ENCODE measurements at regions not wholly inside any gene's neighbourhood (a gene's known extent, or its start where the extent isn't known, plus 50 kb on each side); places are given as distances from the start of the nearest gene placed in this dataset.

GRCh38 chr9:108235609-108236008, 620.2 kb downstream of the ACTL7B start:
- H3K56ac ChIP-seq (ENCODE audit: insufficient read length, low read depth, low read length) = no peak overlapping the region
- no peak overlapping the region for H3K23ac ChIP-seq (ENCODE audit: insufficient read length, low read depth, low read length)
- H3K14ac ChIP-seq (ENCODE audit: insufficient read depth, low read length) = no peak overlapping the region
- H2BK12ac ChIP-seq (ENCODE audit: insufficient read length, low read depth, low read length) = no peak overlapping the region
- no peak overlapping the region for H3K4me2 ChIP-seq (ENCODE audit: insufficient read depth, insufficient read length, low read length)
- no peak overlapping the region for H2BK15ac ChIP-seq (ENCODE audit: low read depth, low read length)
- no peak overlapping the region for H2AFZ ChIP-seq (ENCODE audit: low read length)
- no peak overlapping the region for H3K4me3 Mint-ChIP-seq
- no peak overlapping the region for H4K8ac ChIP-seq (replicated peaks; ENCODE audit: insufficient read length, low read depth, low read length)
- H3K18ac ChIP-seq (ENCODE audit: insufficient read length, low read depth, low read length) = no peak overlapping the region
- H2BK20ac ChIP-seq (ENCODE audit: low read depth, low read length, poor library complexity, severe bottlenecking) = no peak overlapping the region
- no peaks in the 10 kb centered on the region for H3K27me3 ChIP-seq (ENCODE audit: insufficient read depth, low read length)
- TF ChIP-seq CTCF (conservative IDR thresholded peaks at IDR 0.05) = no peak
- H3K36me3 Mint-ChIP-seq (ENCODE audit: insufficient read depth in 1 of 3, low read depth in 3 of 3) = no peaks in the 10 kb centered on the region
- no peaks in the 10 kb centered on the region for H3K9me3 Mint-ChIP-seq
- DNase-seq = no peak
- no peaks in the 10 kb centered on the region for H4K20me1 ChIP-seq (ENCODE audit: control insufficient read depth, insufficient read depth, insufficient read length)
- no peaks in the 10 kb centered on the region; the same call in 1 of the 2 replicates for H3K27me3 Mint-ChIP-seq (ENCODE audit: low read depth)
- H3K4me1 Mint-ChIP-seq = no peaks in the 10 kb centered on the region
- H2AK5ac ChIP-seq (ENCODE audit: insufficient read length, low read length) = no peak overlapping the region
- H3K9ac ChIP-seq (ENCODE audit: extremely low read depth, insufficient read length, low read length) = no peak overlapping the region
- no peaks in the 10 kb centered on the region for H3K79me1 ChIP-seq (ENCODE audit: insufficient read depth, low read depth, low read length, poor library complexity, severe bottlenecking)
- H3K27ac ChIP-seq (ENCODE audit: insufficient read length, low read depth, low read length) = no peak overlapping the region
- no CpG with 5 or more reads among the region's 3 CpGs for WGBS (ENCODE audit: extremely low coverage, insufficient read length, low lambda C conversion rate)
- H2BK5ac ChIP-seq (ENCODE audit: insufficient read length, low read length) = no peak overlapping the region
- H3K4me1 ChIP-seq (ENCODE audit: insufficient read depth, low read length) = no peaks in the 10 kb centered on the region
- no peaks in the 10 kb centered on the region for H3K79me2 ChIP-seq (ENCODE audit: insufficient read depth, low read length)
- no peak overlapping the region for H2BK120ac ChIP-seq (ENCODE audit: low read depth, low read length, poor library complexity, severe bottlenecking)
- H3K23me2 ChIP-seq (ENCODE audit: insufficient read length, low read depth, low read length, poor library complexity, severe bottlenecking) = no peaks in the 10 kb centered on the region
- no peak overlapping the region for H4K91ac ChIP-seq (ENCODE audit: insufficient read length, low read depth, low read length)
- no peaks in the 10 kb centered on the region for H3K9me3 ChIP-seq (ENCODE audit: control insufficient read depth, low read depth, low read length)
- H4K5ac ChIP-seq (ENCODE audit: insufficient read length, low read depth, low read length) = no peak overlapping the region
- H3K27ac Mint-ChIP-seq = no peak overlapping the region
- H3T11ph ChIP-seq (ENCODE audit: low read length) = no peak overlapping the region
- no peak overlapping the region for H3K4ac ChIP-seq (ENCODE audit: low read depth, low read length)
